Sigmoid colon (tissue), 4 donors: ENCODE measurements at regions not wholly inside any gene's neighbourhood (a gene's known extent, or its start where the extent isn't known, plus 50 kb on each side); places are given as distances from the start of the nearest gene placed in this dataset.

Source experiments
- CTCF ChIP-seq, 4 experiments: fragments of 450-650 bp in 3 of 4; fragments of 200-600 bp in 1 of 4; IDR thresholded peaks; one replicate each; pipeline ENCODE4 v1.5.1; 2016 to 2019; ENCODE audit warnings: antibody characterized with exemption in 4 of 4, mild to moderate bottlenecking in 3 of 4, moderate library complexity in 2 of 4
- EP300 ChIP-seq, 4 donors: sonication (generic); formaldehyde crosslinking; IDR thresholded peaks; one replicate each; pipeline ENCODE4 v1.6.1; 2017; ENCODE audit warnings: antibody characterized with exemption in 4 of 4
- POLR2A ChIP-seq, 2 donors: fragments of 450-650 bp; IDR thresholded peaks; one replicate each; pipeline ENCODE4 v1.6.1; 2016; ENCODE audit warnings: antibody characterized with exemption in 2 of 2, mild to moderate bottlenecking in 2 of 2, moderate library complexity in 2 of 2
- POLR2AphosphoS5 ChIP-seq, 4 donors: sonication (generic); formaldehyde crosslinking; IDR thresholded peaks; one replicate each; pipeline ENCODE4 v1.6.1; 2017; ENCODE audit warnings: antibody characterized with exemption in 4 of 4

DNA sequence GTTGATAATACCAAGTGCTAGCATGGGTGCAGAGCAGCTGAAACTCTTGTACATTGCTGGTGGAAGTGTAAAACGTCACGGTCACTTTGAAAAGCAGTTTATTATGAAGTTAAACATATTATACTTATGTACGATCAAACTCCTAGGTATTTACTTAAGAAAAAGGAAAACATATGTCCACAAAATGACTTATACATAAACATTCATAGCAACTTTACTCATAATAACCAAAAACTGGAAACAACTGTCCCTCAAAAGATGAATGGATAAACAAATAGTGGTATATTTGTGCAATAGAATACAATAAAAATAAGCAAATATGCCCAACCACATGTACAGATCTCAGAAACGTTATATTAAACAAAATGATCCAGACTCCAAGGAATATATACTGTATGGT, 92.3 kb upstream of the TRIO start:
- no peak for TF ChIP-seq CTCF (IDR thresholded peaks at IDR 0.05)
- TF ChIP-seq EP300 (IDR thresholded peaks at IDR 0.05), result no peak
- no peak for TF ChIP-seq POLR2A (IDR thresholded peaks at IDR 0.05)
- TF ChIP-seq POLR2AphosphoS5 (IDR thresholded peaks at IDR 0.05), result no peak
